ENCODE measurements at regions not wholly inside any gene's neighbourhood (a gene's known extent, or its start where the extent isn't known, plus 50 kb on each side); places are given as distances from the start of the nearest gene placed in this dataset.

- DNase-seq (no peak), ATAC-seq (ENCODE audit: low read depth) (no peak)
- Mint-ChIP-seq H3K27ac (no peak overlapping the region), H3K9me3 (ENCODE audit: insufficient read depth) (no peaks in the 10 kb centered on the region), H3K4me3 (no peak overlapping the region), H3K27me3 (no peaks in the 10 kb centered on the region), H3K4me1 (no peaks in the 10 kb centered on the region)
- Histone ChIP-seq H3K27me3 (replicated peaks in 1 of 4; ENCODE audit: control extremely low read depth in 1 of 4, control insufficient read depth in 3 of 4, insufficient read depth in 4 of 4, low read length in 3 of 4) (no peaks in the 10 kb centered on the region), H3K27ac (ENCODE audit: low read length in 2 of 2) (no peak overlapping the region), H3K36me3 (replicated peaks in 1 of 2; ENCODE audit: control extremely low read depth in 1 of 2, control insufficient read depth in 1 of 2, extremely low read depth in 1 of 2, insufficient read depth in 2 of 2, low read length in 1 of 2) (no peaks in the 10 kb centered on the region), H4K20me1 (ENCODE audit: control insufficient read depth, insufficient read depth, low read length, poor library complexity, severe bottlenecking) (no peaks in the 10 kb centered on the region), H3K4me2 (replicated peaks; ENCODE audit: low read depth, low read length, poor library complexity, severe bottlenecking) (no peak overlapping the region), H3K4me3 (ENCODE audit: control extremely low read depth in 1 of 5, extremely low read depth in 1 of 5, insufficient read depth in 1 of 5, low read depth in 2 of 5, low read length in 4 of 5) (no peak overlapping the region), H3K79me2 (ENCODE audit: control insufficient read depth, insufficient read depth, low read length) (no peaks in the 10 kb centered on the region), H3K9ac (ENCODE audit: low read length) (no peak overlapping the region), H3K9me3 (ENCODE audit: control extremely low read depth in 1 of 3, control insufficient read depth in 2 of 3, insufficient read depth in 1 of 3, low read length in 2 of 3) (no peaks in the 10 kb centered on the region), H2AFZ (ENCODE audit: insufficient read depth, low read depth, low read length, poor library complexity, severe bottlenecking) (no peak overlapping the region), H3K4me1 (ENCODE audit: control insufficient read depth in 2 of 2, insufficient read depth in 2 of 2, low read length in 2 of 2) (no peaks in the 10 kb centered on the region)
- ChIA-PET CTCF (no interaction called here), POLR2A (no interaction called here)
- no CpG with 5 or more reads among the region's 2 CpGs for WGBS (ENCODE audit: insufficient coverage)
- TF ChIP-seq, protein P1, sequence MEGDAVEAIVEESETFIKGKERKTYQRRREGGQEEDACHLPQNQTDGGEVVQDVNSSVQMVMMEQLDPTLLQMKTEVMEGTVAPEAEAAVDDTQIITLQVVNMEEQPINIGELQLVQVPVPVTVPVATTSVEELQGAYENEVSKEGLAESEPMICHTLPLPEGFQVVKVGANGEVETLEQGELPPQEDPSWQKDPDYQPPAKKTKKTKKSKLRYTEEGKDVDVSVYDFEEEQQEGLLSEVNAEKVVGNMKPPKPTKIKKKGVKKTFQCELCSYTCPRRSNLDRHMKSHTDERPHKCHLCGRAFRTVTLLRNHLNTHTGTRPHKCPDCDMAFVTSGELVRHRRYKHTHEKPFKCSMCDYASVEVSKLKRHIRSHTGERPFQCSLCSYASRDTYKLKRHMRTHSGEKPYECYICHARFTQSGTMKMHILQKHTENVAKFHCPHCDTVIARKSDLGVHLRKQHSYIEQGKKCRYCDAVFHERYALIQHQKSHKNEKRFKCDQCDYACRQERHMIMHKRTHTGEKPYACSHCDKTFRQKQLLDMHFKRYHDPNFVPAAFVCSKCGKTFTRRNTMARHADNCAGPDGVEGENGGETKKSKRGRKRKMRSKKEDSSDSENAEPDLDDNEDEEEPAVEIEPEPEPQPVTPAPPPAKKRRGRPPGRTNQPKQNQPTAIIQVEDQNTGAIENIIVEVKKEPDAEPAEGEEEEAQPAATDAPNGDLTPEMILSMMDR (IDR thresholded peaks at IDR 0.05), result no peak
- TF ChIP-seq EZH2 (IDR thresholded peaks at IDR 0.05; ENCODE audit: borderline replicate concordance, insufficient read depth, low read depth, low read length, poor library complexity, severe bottlenecking), result no peak
- intact Hi-C loops (cut with micrococcal nuclease), result no loop called here
Observed at GRCh38 chr7:85733169-85733915, 546.5 kb upstream of the SEMA3D start.

GRCh38 chr7:85730012-85730411 lies 543.2 kb upstream of the SEMA3D start:
- Histone ChIP-seq H3K9me3 (ENCODE audit: control extremely low read depth in 1 of 3, control insufficient read depth in 2 of 3, insufficient read depth in 1 of 3, low read length in 2 of 3) (no peaks in the 10 kb centered on the region), H3K27me3 (replicated peaks in 1 of 4; ENCODE audit: control extremely low read depth in 1 of 4, control insufficient read depth in 3 of 4, insufficient read depth in 4 of 4, low read length in 3 of 4) (no peaks in the 10 kb centered on the region), H3K27ac (ENCODE audit: low read length in 2 of 2) (no peak overlapping the region), H3K36me3 (replicated peaks in 1 of 2; ENCODE audit: control extremely low read depth in 1 of 2, control insufficient read depth in 1 of 2, extremely low read depth in 1 of 2, insufficient read depth in 2 of 2, low read length in 1 of 2) (no peaks in the 10 kb centered on the region), H3K9ac (ENCODE audit: low read length) (no peak overlapping the region), H3K4me2 (replicated peaks; ENCODE audit: low read depth, low read length, poor library complexity, severe bottlenecking) (no peak overlapping the region), H4K20me1 (ENCODE audit: control insufficient read depth, insufficient read depth, low read length, poor library complexity, severe bottlenecking) (no peaks in the 10 kb centered on the region), H3K79me2 (ENCODE audit: control insufficient read depth, insufficient read depth, low read length) (no peaks in the 10 kb centered on the region), H3K4me3 (ENCODE audit: control extremely low read depth in 1 of 5, extremely low read depth in 1 of 5, insufficient read depth in 1 of 5, low read depth in 2 of 5, low read length in 4 of 5) (no peak overlapping the region), H2AFZ (ENCODE audit: insufficient read depth, low read depth, low read length, poor library complexity, severe bottlenecking) (no peak overlapping the region), H3K4me1 (ENCODE audit: control insufficient read depth in 2 of 2, insufficient read depth in 2 of 2, low read length in 2 of 2) (no peaks in the 10 kb centered on the region)
- ATAC-seq (ENCODE audit: low read depth) (no peak), DNase-seq (no peak)
- no peak for TF ChIP-seq EZH2 (IDR thresholded peaks at IDR 0.05; ENCODE audit: borderline replicate concordance, insufficient read depth, low read depth, low read length, poor library complexity, severe bottlenecking)
- TF ChIP-seq, protein P1 (IDR thresholded peaks at IDR 0.05), result no peak
- H3K27ac Mint-ChIP-seq, result no peak overlapping the region
- CTCF ChIA-PET, result no interaction called here
- intact Hi-C loops (cut with micrococcal nuclease), result no loop called here
- no peaks in the 10 kb centered on the region for H3K4me1 Mint-ChIP-seq
- no peak overlapping the region for H3K4me3 Mint-ChIP-seq
- POLR2A ChIA-PET, result no interaction called here
- WGBS (ENCODE audit: insufficient coverage), result 67% methylated on average over 1 of the region's 2 CpGs
- H3K27me3 Mint-ChIP-seq, result no peaks in the 10 kb centered on the region
- no peaks in the 10 kb centered on the region for H3K9me3 Mint-ChIP-seq (ENCODE audit: insufficient read depth)
